GM10248 (cell line): ENCODE measurements at regions not wholly inside any gene's neighbourhood (a gene's known extent, or its start where the extent isn't known, plus 50 kb on each side); places are given as distances from the start of the nearest gene placed in this dataset.

Experiments
- CTCF ChIA-PET: fragments of 300-600 bp; sonication (Branson Sonifier 250); formaldehyde crosslinking; extraction: SDS; loops from one replicate; lab custom pipeline; 2021; ENCODE audit warnings: antibody characterized with exemption; lab: Yijun Ruan, JAX
- POLR2A ChIA-PET: fragments of 350-650 bp; sonication (Branson Sonifier 250); formaldehyde crosslinking; extraction: SDS; loops from one replicate; lab custom pipeline; 2020; ENCODE audit warnings: antibody characterized with exemption; lab: Yijun Ruan, JAX
- DNase-seq: peaks from one replicate; pipeline ENCODE4 v3.0.0; 2012; ENCODE audit errors: extremely low spot score
- CTCF ChIP-seq: IDR thresholded peaks from 2 replicates; pipeline ENCODE4 v1.5.1; 2012; ENCODE audit warnings: mild to moderate bottlenecking, low read depth; ENCODE audit errors: extremely low read depth, missing control alignments, control extremely low read depth

- TF ChIP-seq CTCF, result peak; percentile 30
- no peak for DNase-seq
- CTCF ChIA-PET, result interaction anchor here (1.1 to 2.6 kb wide), 5 partner anchors 9 to 39 kb away, joined by 3 to 10 read pairs (median 3); no protein-coding TSS in a partner anchor
- POLR2A ChIA-PET, result no interaction called here
These were observed 1238.0 kb upstream of the NUDT12 start for GRCh38 chr5:104800440-104801048.

DNA sequence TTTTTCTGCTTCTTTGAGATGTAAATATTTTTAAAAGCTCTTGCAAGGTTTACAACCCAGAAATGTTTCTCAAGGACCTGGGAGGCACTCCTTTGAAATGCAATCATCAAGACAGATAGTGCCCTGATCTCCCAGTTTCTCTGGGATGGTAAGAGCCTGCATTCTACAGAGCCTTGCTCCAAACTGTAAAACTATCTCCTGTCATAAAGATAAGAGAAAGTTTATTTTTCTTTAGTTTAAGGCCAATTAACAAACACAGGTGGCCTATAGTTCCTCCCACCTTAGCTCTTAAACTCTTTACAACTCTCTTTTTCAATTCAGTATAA, 1231.1 kb upstream of the NUDT12 start:
- DNase-seq, result no peak
- TF ChIP-seq CTCF, result no peak
- CTCF ChIA-PET, result no interaction called here
- POLR2A ChIA-PET, result no interaction called here

GRCh38 chr5:104793031-104793754, 1230.6 kb upstream of the NUDT12 start:
- DNase-seq, result no peak
- ChIA-PET CTCF (no interaction called here), POLR2A (no interaction called here)
- no peak for TF ChIP-seq CTCF

- ChIA-PET POLR2A (no interaction called here), CTCF (no interaction called here)
- TF ChIP-seq CTCF, result no peak
- no peak for DNase-seq
These were observed 1226.8 kb upstream of the NUDT12 start for GRCh38 chr5:104789366-104789765.

- DNase-seq, result no peak
- no peak for TF ChIP-seq CTCF
- POLR2A ChIA-PET, result no interaction called here
- CTCF ChIA-PET, result no interaction called here
These were observed 1222.5 kb upstream of the NUDT12 start for GRCh38 chr5:104785097-104785496.

GRCh38 chr5:104774372-104774771, 1211.8 kb upstream of the NUDT12 start:
- no peak for TF ChIP-seq CTCF
- CTCF ChIA-PET, result interaction anchor here (0.7 to 1.4 kb wide), 3 partner anchors 12 to 26 kb away, joined by 3 to 4 read pairs (median 3); no protein-coding TSS in a partner anchor
- POLR2A ChIA-PET, result no interaction called here
- DNase-seq, result no peak
